GM23338 (cell line): ENCODE measurements at regions not wholly inside any gene's neighbourhood (a gene's known extent, or its start where the extent isn't known, plus 50 kb on each side); places are given as distances from the start of the nearest gene placed in this dataset.

Source experiments
- ATAC-seq: fragments of 200-7000 bp; cut with Tn5 transposase; 3 replicates; pipeline ENCODE4 v1.9.1; 2020
- DNase-seq: peaks from one replicate; pipeline ENCODE4 v3.0.0-alpha.2; 2015; ENCODE audit warnings: low spot score
- H2AFZ ChIP-seq: fragments of 200-600 bp; sonication (generic); 2 replicates; pipeline ENCODE4 v1.8.0; 2016; ENCODE audit warnings: antibody characterized with exemption, mild to moderate bottlenecking, moderate library complexity
- H3F3A ChIP-seq: fragments of 200-600 bp; sonication (generic); replicated peaks from 2 replicates; pipeline ENCODE4 v1.8.0; 2017; ENCODE audit warnings: antibody characterized with exemption, mixed run types, low read depth
- H3K27ac ChIP-seq: fragments of 200-600 bp; sonication (generic); 2 replicates; pipeline ENCODE4 v1.6.1; 2016; ENCODE audit warnings: low read depth
- H3K27me3 ChIP-seq: fragments of 200-600 bp; sonication (generic); 2 replicates; pipeline ENCODE4 v1.8.0; 2016; ENCODE audit warnings: mild to moderate bottlenecking, mixed run types, moderate library complexity; ENCODE audit not compliant: insufficient read depth
- H3K36me3 ChIP-seq: fragments of 200-600 bp; sonication (generic); 2 replicates; pipeline ENCODE4 v1.8.0; 2016; ENCODE audit warnings: mild to moderate bottlenecking; ENCODE audit not compliant: insufficient read depth
- H3K4me1 ChIP-seq: fragments of 200-600 bp; sonication (generic); 2 replicates; pipeline ENCODE4 v1.8.0; 2016; ENCODE audit warnings: mild to moderate bottlenecking, moderate library complexity; ENCODE audit not compliant: insufficient read depth
- H3K4me2 ChIP-seq: fragments of 200-600 bp; sonication (generic); 2 replicates; pipeline ENCODE4 v1.7.1; 2017; ENCODE audit warnings: mixed run types
- H3K4me3 ChIP-seq: fragments of 200-600 bp; sonication (generic); 2 replicates; pipeline ENCODE4 v1.6.1; 2016; ENCODE audit warnings: mixed run types
- H3K79me2 ChIP-seq: fragments of 200-600 bp; sonication (generic); replicated peaks from 2 replicates; pipeline ENCODE4 v1.8.0; 2017; ENCODE audit warnings: mild to moderate bottlenecking; ENCODE audit not compliant: insufficient read depth
- H3K9me2 ChIP-seq: fragments of 200-600 bp; sonication (generic); 2 replicates; pipeline ENCODE4 v1.8.0; 2017; ENCODE audit not compliant: insufficient read depth
- H4K20me1 ChIP-seq: fragments of 200-600 bp; sonication (generic); replicated peaks from 2 replicates; pipeline ENCODE4 v1.8.0; 2017; ENCODE audit warnings: mild to moderate bottlenecking; ENCODE audit not compliant: insufficient read depth
- H3K27ac Mint-ChIP-seq: 2 replicates; pipeline ENCODE4 v1.8.0; 2020; ENCODE audit warnings: inconsistent platforms, mild to moderate bottlenecking, moderate library complexity, mixed read lengths
- H3K27me3 Mint-ChIP-seq: 3 replicates; pipeline ENCODE4 v1.8.0; 2022; ENCODE audit warnings: low read depth, mild to moderate bottlenecking, moderate library complexity, mixed read lengths, inconsistent platforms; ENCODE audit not compliant: insufficient read depth, poor library complexity
- H3K36me3 Mint-ChIP-seq: 3 replicates; pipeline ENCODE4 v1.8.0; 2021; ENCODE audit warnings: low read depth, mild to moderate bottlenecking, inconsistent platforms, moderate library complexity, mixed read lengths
- H3K4me1 Mint-ChIP-seq: 3 replicates; pipeline ENCODE4 v1.8.0; 2020; ENCODE audit warnings: mild to moderate bottlenecking, inconsistent platforms, mixed read lengths
- H3K4me3 Mint-ChIP-seq: 3 replicates; pipeline ENCODE4 v1.8.0; 2021; ENCODE audit warnings: moderate library complexity, mild to moderate bottlenecking, inconsistent platforms, mixed read lengths
- H3K9me3 Mint-ChIP-seq: 3 replicates; pipeline ENCODE4 v1.8.0; 2020; ENCODE audit warnings: moderate library complexity, mild to moderate bottlenecking, inconsistent platforms, mixed read lengths
- CREB1 ChIP-seq: fragments of 250-450 bp; sonication (Bioruptor Pico); IDR thresholded peaks from 2 replicates; pipeline ENCODE4 v1.5.0; 2020; ENCODE audit warnings: low read depth, mild to moderate bottlenecking, moderate library complexity
- ETS1 ChIP-seq: IDR thresholded peaks from 2 replicates; pipeline ENCODE4 v1.6.1; 2016; ENCODE audit warnings: antibody characterized with exemption
- EZH2phosphoT487 ChIP-seq: fragments of 200-600 bp; sonication (generic); IDR thresholded peaks from one replicate; pipeline ENCODE4 v1.8.1; 2018; ENCODE audit warnings: antibody characterized with exemption; ENCODE audit not compliant: unreplicated experiment
- JUNB ChIP-seq: IDR thresholded peaks from one replicate; pipeline ENCODE4 v1.6.1; 2016; ENCODE audit warnings: antibody characterized with exemption; ENCODE audit not compliant: unreplicated experiment
- POLR2AphosphoS5 ChIP-seq: IDR thresholded peaks from 2 replicates; pipeline ENCODE4 v1.6.1; 2016; ENCODE audit warnings: antibody characterized with exemption, low read depth
- STAT1 ChIP-seq: IDR thresholded peaks from one replicate; pipeline ENCODE4 v1.6.1; 2016; ENCODE audit warnings: antibody characterized with exemption; ENCODE audit not compliant: unreplicated experiment
- ZNF114 ChIP-seq: fragments of 250-450 bp; sonication (Bioruptor Pico); IDR thresholded peaks from 2 replicates; pipeline ENCODE4 v1.5.0; 2020; ENCODE audit warnings: mild to moderate bottlenecking, moderate library complexity
- ZNF331 ChIP-seq: fragments of 250-450 bp; sonication (Bioruptor Pico); IDR thresholded peaks from 2 replicates; pipeline ENCODE4 v1.5.0; 2020; ENCODE audit warnings: low read depth, mild to moderate bottlenecking, moderate library complexity
- ZNF462 ChIP-seq: fragments of 250-450 bp; sonication (Bioruptor Pico); IDR thresholded peaks from 2 replicates; pipeline ENCODE4 v1.5.0; 2020; ENCODE audit warnings: mild to moderate bottlenecking, moderate library complexity
- TF ChIP-seq, protein P1 (sequence below): IDR thresholded peaks from one replicate; pipeline ENCODE4 v1.6.1; 2018; ENCODE audit warnings: antibody characterized with exemption; ENCODE audit not compliant: unreplicated experiment
- TF ChIP-seq, protein P2 (sequence below), 2 experiments: fragments of 200-600 bp in 1 of 2; sonication (generic) in 1 of 2; conservative IDR thresholded peaks; 2 replicates each; pipeline versions ENCODE4 v1.5.1 to v1.6.1; 2016 to 2017; ENCODE audit warnings: antibody characterized with exemption in 2 of 2, low read depth in 2 of 2, mild to moderate bottlenecking in 2 of 2, moderate library complexity in 1 of 2

DNA sequence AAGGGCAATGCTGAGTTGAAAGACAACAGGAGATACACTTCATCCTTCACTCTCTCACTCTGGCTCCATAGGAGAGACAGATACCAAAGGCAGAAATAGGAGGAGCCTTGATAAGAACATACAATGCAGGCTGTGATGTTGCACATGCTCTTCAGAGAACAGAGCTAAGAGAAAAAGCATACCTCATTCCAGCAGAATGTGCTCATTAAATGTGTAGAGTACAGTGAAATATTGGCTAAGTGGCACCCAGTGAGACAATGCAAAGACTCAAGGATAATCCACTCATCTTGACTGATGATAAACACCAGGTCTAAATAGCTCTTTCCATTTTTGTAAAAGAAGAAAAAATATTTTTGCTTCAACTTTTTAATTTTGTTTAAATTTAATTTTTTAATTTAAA, 139.7 kb downstream of the OR2K2 start (continued):
- no peak for TF ChIP-seq ZNF462
- TF ChIP-seq ZNF114 (CRISPR knock-in tag), result no peak
- TF ChIP-seq JUNB, result no peak
- TF ChIP-seq CREB1 (CRISPR knock-in tag), result no peak
- TF ChIP-seq EZH2phosphoT487, result no peak
- TF ChIP-seq STAT1, result no peak
- TF ChIP-seq POLR2AphosphoS5, result no peak

DNA sequence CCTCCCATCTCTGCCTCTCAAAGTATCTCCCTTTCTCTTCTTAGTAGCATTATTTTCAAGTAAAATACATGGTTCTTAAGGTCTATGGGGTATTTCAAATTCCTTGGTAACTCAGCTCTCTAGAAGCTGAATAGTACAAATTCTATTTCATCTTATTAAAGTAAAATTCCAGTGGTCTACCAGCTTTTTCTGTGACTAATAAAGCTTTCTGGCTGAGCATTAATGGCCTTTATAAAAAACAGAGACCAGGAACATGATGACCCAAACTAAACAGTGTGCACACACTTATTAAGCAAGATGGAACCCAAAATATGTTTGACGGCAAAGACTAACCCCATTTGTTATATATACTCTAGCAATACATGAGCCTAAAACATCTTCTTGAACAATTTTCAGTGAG, 142.6 kb downstream of the OR2K2 start:
- Histone ChIP-seq H2AFZ (no peak overlapping the region), H3K4me2 (no peak overlapping the region), H4K20me1 (no peaks in the 10 kb centered on the region), H3K27ac (no peak overlapping the region), H3K27me3 (no peaks in the 10 kb centered on the region), H3K4me3 (no peak overlapping the region), H3K9me2 (0 out of 2 replicates have a peak, but pooled peaks cover 3% of the 10 kb centered on the region), H3K4me1 (no peaks in the 10 kb centered on the region), H3K36me3 (no peaks in the 10 kb centered on the region), H3K79me2 (no peaks in the 10 kb centered on the region), H3F3A (no peaks in the 10 kb centered on the region)
- Mint-ChIP-seq H3K27me3 (peaks cover 3% of the 10 kb centered on the region), H3K36me3 (no peaks in the 10 kb centered on the region), H3K4me3 (no peak overlapping the region), H3K9me3 (no peaks in the 10 kb centered on the region; the same call in 2 of the 3 replicates), H3K4me1 (0 out of 3 replicates have a peak, but pooled peaks cover 2% of the 10 kb centered on the region), H3K27ac (no peak overlapping the region)
- ATAC-seq (no peak), DNase-seq (no peak)
- TF ChIP-seq ETS1 (no peak), STAT1 (no peak), POLR2AphosphoS5 (no peak), EZH2phosphoT487 (no peak), ZNF331 (CRISPR knock-in tag) (no peak), JUNB (no peak)
- TF ChIP-seq, protein P1, sequence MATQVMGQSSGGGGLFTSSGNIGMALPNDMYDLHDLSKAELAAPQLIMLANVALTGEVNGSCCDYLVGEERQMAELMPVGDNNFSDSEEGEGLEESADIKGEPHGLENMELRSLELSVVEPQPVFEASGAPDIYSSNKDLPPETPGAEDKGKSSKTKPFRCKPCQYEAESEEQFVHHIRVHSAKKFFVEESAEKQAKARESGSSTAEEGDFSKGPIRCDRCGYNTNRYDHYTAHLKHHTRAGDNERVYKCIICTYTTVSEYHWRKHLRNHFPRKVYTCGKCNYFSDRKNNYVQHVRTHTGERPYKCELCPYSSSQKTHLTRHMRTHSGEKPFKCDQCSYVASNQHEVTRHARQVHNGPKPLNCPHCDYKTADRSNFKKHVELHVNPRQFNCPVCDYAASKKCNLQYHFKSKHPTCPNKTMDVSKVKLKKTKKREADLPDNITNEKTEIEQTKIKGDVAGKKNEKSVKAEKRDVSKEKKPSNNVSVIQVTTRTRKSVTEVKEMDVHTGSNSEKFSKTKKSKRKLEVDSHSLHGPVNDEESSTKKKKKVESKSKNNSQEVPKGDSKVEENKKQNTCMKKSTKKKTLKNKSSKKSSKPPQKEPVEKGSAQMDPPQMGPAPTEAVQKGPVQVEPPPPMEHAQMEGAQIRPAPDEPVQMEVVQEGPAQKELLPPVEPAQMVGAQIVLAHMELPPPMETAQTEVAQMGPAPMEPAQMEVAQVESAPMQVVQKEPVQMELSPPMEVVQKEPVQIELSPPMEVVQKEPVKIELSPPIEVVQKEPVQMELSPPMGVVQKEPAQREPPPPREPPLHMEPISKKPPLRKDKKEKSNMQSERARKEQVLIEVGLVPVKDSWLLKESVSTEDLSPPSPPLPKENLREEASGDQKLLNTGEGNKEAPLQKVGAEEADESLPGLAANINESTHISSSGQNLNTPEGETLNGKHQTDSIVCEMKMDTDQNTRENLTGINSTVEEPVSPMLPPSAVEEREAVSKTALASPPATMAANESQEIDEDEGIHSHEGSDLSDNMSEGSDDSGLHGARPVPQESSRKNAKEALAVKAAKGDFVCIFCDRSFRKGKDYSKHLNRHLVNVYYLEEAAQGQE, result no peak
- TF ChIP-seq, protein P2, sequence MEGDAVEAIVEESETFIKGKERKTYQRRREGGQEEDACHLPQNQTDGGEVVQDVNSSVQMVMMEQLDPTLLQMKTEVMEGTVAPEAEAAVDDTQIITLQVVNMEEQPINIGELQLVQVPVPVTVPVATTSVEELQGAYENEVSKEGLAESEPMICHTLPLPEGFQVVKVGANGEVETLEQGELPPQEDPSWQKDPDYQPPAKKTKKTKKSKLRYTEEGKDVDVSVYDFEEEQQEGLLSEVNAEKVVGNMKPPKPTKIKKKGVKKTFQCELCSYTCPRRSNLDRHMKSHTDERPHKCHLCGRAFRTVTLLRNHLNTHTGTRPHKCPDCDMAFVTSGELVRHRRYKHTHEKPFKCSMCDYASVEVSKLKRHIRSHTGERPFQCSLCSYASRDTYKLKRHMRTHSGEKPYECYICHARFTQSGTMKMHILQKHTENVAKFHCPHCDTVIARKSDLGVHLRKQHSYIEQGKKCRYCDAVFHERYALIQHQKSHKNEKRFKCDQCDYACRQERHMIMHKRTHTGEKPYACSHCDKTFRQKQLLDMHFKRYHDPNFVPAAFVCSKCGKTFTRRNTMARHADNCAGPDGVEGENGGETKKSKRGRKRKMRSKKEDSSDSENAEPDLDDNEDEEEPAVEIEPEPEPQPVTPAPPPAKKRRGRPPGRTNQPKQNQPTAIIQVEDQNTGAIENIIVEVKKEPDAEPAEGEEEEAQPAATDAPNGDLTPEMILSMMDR (conservative IDR thresholded peaks at IDR 0.05; ENCODE audit: low read depth in 2 of 2), result no peak
